ENCODE measurements at regions not wholly inside any gene's neighbourhood (a gene's known extent, or its start where the extent isn't known, plus 50 kb on each side); places are given as distances from the start of the nearest gene placed in this dataset.

DNA sequence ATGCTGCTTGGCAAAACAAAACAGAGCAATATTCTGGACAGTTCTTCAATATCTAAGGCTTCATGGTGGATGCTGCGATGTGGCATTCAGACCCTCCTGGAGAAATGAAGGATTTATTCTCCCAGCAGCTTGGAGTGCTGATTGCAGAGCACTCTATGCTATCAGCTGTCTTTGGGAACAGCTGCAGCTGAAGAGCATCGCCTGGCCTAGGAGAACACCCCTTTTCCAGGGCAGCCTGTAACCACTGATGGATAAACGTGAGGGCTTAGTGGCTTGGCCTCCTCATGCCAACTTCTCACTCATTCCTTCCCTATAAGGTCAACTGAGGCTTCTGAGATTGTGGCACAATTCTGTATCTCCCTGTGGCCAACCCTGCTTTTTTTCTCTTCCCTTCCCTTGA is 638.1 kb upstream of the CNTNAP2 start:
- TF ChIP-seq, protein P1, sequence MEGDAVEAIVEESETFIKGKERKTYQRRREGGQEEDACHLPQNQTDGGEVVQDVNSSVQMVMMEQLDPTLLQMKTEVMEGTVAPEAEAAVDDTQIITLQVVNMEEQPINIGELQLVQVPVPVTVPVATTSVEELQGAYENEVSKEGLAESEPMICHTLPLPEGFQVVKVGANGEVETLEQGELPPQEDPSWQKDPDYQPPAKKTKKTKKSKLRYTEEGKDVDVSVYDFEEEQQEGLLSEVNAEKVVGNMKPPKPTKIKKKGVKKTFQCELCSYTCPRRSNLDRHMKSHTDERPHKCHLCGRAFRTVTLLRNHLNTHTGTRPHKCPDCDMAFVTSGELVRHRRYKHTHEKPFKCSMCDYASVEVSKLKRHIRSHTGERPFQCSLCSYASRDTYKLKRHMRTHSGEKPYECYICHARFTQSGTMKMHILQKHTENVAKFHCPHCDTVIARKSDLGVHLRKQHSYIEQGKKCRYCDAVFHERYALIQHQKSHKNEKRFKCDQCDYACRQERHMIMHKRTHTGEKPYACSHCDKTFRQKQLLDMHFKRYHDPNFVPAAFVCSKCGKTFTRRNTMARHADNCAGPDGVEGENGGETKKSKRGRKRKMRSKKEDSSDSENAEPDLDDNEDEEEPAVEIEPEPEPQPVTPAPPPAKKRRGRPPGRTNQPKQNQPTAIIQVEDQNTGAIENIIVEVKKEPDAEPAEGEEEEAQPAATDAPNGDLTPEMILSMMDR (IDR thresholded peaks at IDR 0.05), result no peak
- TF ChIP-seq POLR2A (IDR thresholded peaks at IDR 0.05) (no peak), POLR2AphosphoS5 (IDR thresholded peaks at IDR 0.05) (no peak)

Measured in breast epithelium (tissue), 3 donors.